GM21576 (cell line): ENCODE measurements at regions not wholly inside any gene's neighbourhood (a gene's known extent, or its start where the extent isn't known, plus 50 kb on each side); places are given as distances from the start of the nearest gene placed in this dataset.
"Not testable (repeated sequence)": the region's sequence is repeated elsewhere in the genome, so short reads cannot be mapped to it uniquely, and the experiment has no call there.

Source experiments
- ATAC-seq: cut with Tn5 transposase; IDR thresholded peaks from one replicate; pipeline ENCODE4 v1.9.1; 2021; ENCODE audit warnings: mild to moderate bottlenecking, moderate library complexity; ENCODE audit not compliant: unreplicated experiment

GRCh38 chr7:97373736-97374135 lies 256.2 kb downstream of the SDHAF3 start:
- ATAC-seq = no peak

- ATAC-seq = no peak
Measured at GRCh38 chr7:97377713-97378112, 260.2 kb downstream of the SDHAF3 start.

DNA sequence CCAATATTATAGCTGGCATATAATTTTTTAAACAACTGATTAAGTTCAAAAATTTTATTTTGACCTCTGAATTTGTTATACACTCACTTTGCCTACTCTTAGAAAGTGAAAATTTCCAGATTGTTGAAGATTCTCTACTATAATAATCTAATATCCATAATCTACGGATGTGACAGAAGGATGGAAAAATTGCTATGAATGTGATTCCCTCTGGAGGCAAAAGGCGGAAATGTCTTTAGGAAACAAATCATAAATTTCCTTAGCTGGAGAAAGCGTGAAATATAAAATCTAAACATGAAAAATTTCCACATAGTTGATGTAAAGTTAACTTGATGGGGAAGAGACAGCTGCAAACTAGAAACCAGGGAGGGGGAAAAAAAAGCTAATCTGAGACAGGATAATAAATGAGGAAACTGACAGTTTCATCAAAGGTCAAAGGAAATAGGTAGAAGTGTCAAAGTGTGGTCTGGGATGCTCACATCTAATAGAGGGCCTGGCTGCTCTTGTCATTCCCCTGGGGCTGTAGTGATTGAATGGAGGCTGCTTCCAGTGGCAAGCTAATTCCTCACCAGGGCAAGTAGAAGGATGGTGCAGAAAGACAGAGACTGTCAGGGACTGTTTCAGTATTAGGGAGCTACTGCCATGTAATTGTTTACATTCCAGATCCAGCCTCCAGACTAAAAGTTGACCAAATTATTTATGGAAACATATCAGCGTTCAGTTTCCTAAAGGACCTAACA lies 264.5 kb downstream of the SDHAF3 start:
- ATAC-seq = no peak

GRCh38 chr7:97390052-97390451 lies 272.6 kb downstream of the SDHAF3 start:
- no peak for ATAC-seq

DNA sequence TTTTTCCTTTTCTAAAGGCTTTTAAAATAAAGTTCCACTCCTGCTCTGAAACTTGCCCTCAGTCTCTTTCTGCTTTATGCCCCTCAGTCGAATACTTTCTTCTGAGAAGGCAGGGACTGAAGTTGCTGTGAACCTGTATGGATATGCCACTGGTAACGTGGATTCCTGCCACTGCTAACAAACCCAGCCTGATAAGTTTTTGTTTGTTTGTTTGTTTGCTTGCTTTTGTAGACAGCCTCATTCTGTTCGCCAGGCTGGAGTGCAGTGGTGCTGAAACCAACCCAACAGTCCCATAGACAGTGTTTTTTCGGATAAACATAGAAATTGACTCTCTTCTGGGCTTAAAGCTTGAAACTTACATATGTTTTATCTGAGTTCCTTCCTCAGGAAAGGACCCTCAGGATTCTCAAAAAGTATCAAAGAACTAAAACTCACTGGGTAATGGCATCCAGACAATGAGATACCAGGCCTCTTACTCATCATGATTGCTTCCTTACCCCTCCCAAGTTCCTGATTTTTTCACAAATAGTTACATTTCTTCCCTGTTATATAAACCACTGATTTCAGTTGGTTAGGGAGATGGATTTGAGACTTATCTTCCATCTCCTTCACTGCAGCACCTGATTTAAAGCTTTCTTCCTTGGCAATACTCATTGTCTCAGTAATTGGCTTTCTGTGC lies 273.6 kb downstream of the SDHAF3 start:
- ATAC-seq = no peak

DNA sequence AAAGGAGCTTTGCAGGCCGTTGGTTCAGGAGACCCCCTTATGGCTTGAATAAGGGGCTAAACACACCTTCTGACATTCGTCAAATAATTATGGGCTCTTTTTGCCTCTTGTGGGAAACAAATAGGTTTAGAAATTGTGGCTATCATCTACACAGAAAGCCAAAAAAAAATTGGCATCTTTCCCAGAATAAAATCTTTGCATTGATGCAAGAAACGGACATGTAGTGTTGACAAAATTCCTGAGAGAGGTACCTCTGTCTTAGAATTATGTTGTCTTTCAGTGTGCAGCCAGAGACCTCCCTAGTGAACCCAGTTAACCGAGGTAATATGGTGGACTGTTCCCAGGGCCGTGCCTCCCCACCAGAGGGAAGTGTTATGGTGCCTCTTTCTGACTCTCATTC lies 283.9 kb downstream of the SDHAF3 start:
- no peak for ATAC-seq

DNA sequence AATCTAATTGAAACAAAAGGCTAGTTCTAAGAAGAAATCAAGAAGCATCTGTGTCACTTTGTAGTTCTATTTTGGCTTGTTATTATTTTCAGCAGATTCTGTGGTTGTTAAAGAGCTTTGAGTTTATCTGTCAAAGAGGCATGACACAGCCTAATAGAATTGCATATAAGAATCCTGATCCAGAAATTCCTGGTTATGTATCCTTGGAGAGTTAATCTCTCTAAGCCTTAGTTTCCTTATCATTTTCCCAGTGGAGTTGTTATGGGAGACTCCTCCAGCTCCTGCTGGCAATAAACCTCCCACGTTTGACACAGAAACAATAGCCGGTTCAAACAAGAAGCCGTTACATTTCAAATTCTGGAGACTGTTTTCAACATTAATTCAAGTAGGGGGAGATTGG lies 288.3 kb downstream of the SDHAF3 start:
- no peak for ATAC-seq

GRCh38 chr7:97407106-97407505 lies 289.6 kb downstream of the SDHAF3 start:
- ATAC-seq = no peak

DNA sequence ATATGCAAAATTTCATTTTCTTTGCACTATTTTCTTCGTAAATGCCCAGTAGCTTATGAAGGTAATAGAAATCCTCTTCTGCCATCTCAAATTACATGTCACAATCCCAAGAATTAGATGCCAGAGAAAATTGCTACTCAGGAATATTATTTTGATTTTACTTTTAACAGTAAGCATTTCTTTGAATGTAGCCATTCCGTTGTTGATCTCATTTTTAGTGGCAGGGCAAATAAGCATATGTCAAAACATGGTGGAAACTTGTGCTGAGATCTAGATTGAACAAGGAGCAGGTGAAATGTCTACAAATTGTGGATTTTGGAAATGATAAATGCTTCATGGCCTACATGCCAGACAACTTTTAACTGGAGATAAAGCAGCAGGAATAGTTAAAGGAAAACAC lies 291.8 kb downstream of the SDHAF3 start:
- ATAC-seq = no peak

DNA sequence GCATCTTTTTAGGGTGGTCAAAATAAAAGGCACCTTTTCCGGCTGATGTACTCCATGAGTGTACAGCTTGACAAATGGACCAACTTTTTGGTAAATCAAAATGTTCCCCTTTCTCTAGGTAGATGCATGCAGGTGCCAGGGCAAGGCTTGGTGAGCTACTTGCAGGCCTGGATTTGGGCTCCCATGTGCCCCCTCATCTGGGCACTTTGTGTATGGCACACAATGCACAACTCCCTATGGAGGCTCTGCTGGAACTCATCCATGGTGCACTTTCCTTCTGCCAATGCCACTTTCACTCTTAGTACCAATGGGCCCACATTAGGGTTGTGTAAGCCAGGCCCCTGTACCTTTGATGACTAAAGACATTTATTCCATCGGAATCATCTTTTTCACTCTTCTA lies 300.8 kb downstream of the SDHAF3 start:
- no peak for ATAC-seq

- no peak for ATAC-seq
Measured at GRCh38 chr7:97419898-97420297, 302.4 kb downstream of the SDHAF3 start.

- ATAC-seq = no peak
Measured at GRCh38 chr7:97421307-97421930, 303.9 kb downstream of the SDHAF3 start.

GRCh38 chr7:97422046-97422445 lies 304.5 kb downstream of the SDHAF3 start:
- no peak for ATAC-seq

GRCh38 chr7:97430006-97430405 lies 301.9 kb upstream of the TAC1 start:
- ATAC-seq = no peak

- ATAC-seq = no peak
Measured at GRCh38 chr7:97439637-97440214, 292.2 kb upstream of the TAC1 start.

DNA sequence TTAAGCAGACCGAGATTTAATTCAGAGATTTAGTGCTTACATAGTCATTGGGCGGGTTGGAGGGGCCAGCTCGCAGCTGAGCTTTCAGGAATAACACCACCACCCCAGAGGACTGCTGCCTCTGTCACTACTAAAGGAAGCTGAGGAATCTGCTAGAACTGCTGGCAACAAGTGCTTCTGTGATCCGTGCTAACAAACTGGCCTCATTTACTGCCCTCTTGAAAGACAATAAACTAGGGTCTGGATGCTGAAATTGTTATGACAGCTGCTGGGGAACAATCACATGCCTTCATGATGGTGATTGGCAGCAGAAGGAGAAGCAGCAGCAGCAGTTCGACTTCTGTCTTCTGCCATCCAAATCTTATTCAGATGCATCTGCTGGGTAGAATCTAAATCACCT lies 285.5 kb upstream of the TAC1 start:
- no peak for ATAC-seq

DNA sequence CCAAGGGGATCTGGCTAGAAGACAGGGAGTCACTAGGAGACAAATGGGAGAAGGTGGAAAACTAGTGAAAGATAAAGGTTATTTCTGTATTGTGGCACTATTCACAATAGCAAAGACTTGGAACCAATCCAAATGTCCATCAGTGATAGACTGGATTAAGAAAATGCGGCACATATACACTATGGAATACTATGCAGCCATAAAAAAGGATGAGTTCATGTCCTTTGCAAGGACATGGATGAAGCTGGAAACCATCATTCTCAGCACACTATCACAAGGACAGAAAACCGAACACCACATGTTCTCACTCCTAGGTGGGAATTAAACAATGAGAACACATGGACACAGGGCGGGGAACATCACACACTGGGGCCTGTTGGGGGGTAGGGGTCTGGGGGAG lies 282.4 kb upstream of the TAC1 start:
- ATAC-seq = not testable (repeated sequence)

- no peak for ATAC-seq
Measured at GRCh38 chr7:97450516-97450915, 281.4 kb upstream of the TAC1 start.

DNA sequence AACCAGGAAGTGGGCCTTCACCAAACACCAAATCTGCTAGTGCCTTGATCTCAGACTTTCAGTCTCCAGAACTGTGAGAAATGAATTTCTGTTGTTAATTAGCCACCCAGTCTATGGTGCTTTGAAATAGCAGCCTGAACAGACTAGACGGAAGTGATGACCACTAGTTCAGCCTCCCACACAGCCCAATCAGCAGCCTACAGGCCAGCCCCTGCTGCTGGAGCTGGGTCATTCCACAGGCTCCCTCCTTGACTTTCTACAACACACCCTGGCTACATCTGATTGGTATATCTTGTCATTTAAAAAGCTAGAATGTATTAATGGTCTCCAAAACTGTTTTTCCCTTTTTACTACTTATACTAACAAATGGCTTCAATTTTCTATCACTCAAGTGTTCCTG lies 277.2 kb upstream of the TAC1 start:
- ATAC-seq = no peak

DNA sequence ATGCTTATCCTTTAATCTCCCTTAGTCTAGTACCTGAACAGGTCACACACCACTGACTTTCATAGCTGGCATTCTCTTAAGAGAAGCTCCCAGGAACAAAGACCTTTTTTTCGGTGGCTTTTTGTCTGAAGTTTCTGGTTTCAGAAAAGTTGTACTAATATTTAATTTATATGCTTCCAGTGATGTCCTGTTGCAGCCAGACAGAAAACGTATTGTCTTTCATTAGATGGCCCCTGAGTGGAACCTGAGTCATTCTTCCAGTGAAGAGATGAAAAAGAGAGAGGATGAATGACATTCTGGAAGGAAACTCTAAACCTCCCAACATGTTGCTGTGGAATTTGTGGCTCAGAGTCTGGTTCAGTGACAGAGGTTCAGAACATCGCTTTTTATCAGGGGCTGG lies 274.8 kb upstream of the TAC1 start:
- ATAC-seq = no peak

GRCh38 chr7:97460433-97460832 lies 271.5 kb upstream of the TAC1 start:
- ATAC-seq = no peak

- no peak for ATAC-seq
Measured at GRCh38 chr7:97461596-97461995, 270.3 kb upstream of the TAC1 start.
